ENCODE measurements at regions not wholly inside any gene's neighbourhood (a gene's known extent, or its start where the extent isn't known, plus 50 kb on each side); places are given as distances from the start of the nearest gene placed in this dataset.

DNA sequence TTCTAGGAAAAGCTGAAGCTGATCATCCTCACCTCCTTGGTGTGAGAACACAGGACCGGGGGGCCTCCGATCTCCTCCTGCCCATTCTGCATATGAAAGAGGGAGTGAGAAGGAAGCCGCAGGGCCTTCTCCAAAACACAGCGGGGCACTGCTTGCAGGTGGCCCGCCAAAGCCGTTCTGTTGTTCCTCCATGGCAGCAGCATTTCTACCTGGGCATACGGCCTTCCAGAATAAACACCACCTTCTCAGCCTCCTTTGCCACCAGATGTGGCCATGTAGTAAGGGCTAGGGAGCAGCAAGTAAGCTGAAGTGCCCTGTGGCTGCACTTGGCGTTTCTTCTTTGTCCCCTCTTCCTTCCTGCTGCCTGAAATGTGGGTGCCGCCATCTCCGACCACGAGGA, 214.9 kb downstream of the TOMM20 start:
- TF ChIP-seq TAF1 (IDR thresholded peaks at IDR 0.05; ENCODE audit: low read depth, low read length) (no peak), POLR2A (IDR thresholded peaks at IDR 0.05; ENCODE audit: low read depth, low read length) (no peak), POLR2AphosphoS5 (IDR thresholded peaks at IDR 0.05; ENCODE audit: low read depth, low read length) (no peak), SPI1 (IDR thresholded peaks at IDR 0.05; ENCODE audit: low read depth, low read length) (no peak), POU2F2 (IDR thresholded peaks at IDR 0.05; ENCODE audit: low read depth, low read length) (no peak)
